Stimulated activated CD8-positive, alpha-beta memory T cell treated with anti-CD3 and anti-CD28 coated beads, Interleukin-12 subunit alpha, Interleukin-12 subunit beta, amount 100 ng/mL, for 1 hour (primary cell): ENCODE measurements at regions not wholly inside any gene's neighbourhood (a gene's known extent, or its start where the extent isn't known, plus 50 kb on each side); places are given as distances from the start of the nearest gene placed in this dataset.

Experiments used
- DNase-seq: peaks from one replicate; pipeline ENCODE4 v3.0.0-alpha.2; 2020; ENCODE audit warnings: low read depth

DNA sequence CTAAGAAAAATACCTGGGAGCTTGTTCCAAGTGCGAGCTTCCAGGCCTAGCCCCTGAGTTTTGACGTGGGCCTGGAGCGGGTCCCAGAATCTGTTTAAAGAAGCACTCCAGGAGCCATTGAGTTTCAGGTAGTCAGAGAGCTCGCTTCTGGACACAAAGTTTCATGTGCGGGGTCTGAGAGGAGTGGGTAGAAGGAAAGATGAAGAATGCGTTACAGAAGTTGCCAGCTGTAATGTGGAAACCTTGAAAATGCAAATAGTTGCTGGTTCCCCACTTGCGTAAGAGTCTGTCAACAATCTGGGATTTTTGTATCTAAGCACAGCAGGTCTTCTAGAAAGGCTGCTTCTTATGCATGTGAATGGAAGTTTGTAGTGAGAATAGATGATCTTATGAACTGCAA, 77.5 kb upstream of the CLCN4 start:
- no peak for DNase-seq

GRCh38 chrX:10083809-10084208, 73.0 kb upstream of the CLCN4 start:
- no peak for DNase-seq

GRCh38 chrX:10085223-10085622, 71.6 kb upstream of the CLCN4 start:
- DNase-seq = no peak

GRCh38 chrX:10086676-10087075, 70.1 kb upstream of the CLCN4 start:
- DNase-seq = no peak

- DNase-seq = no peak
Observed at GRCh38 chrX:10087391-10087790, 69.4 kb upstream of the CLCN4 start.

DNA sequence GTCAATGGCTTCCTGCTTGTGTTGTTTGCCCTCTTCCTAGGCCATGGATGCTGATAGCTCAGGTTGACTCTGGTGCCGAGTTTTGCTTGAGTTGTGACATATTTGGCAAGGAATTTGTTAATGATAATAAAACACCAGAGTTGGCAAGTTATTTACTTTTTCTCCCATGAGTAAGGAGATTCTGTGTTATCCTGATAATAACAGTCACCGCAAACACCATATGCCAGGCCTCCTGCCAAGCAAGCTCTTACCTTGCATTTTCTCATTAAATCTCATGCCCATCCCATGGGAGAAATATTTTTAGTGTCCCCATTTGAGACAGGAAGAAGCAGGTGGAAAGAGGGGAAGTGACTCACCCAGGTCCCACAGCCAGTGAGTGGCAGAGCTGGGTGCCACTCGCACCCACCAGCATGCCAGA, 67.4 kb upstream of the CLCN4 start:
- DNase-seq = no peak

DNA sequence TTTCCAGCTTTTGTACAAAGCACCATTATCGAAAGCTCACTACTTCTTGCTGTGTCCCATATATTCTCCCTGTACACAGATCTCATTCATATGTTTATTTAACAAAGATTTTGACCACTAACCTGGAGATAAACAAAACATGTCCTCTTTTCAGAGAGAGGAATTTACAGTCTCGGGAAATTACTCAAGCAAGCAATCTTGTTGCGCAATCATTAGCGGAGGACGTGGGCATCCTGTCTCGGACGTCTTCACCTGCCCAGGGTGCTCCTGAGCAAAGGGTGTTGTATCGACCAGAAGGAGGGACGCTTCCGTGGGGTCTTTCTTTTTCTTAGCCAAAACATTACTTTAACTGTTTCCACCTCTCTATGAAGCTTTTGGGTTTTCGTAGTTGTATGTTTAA, 66.5 kb upstream of the CLCN4 start:
- no peak for DNase-seq

GRCh38 chrX:10095246-10095645, 61.5 kb upstream of the CLCN4 start:
- no peak for DNase-seq

DNA sequence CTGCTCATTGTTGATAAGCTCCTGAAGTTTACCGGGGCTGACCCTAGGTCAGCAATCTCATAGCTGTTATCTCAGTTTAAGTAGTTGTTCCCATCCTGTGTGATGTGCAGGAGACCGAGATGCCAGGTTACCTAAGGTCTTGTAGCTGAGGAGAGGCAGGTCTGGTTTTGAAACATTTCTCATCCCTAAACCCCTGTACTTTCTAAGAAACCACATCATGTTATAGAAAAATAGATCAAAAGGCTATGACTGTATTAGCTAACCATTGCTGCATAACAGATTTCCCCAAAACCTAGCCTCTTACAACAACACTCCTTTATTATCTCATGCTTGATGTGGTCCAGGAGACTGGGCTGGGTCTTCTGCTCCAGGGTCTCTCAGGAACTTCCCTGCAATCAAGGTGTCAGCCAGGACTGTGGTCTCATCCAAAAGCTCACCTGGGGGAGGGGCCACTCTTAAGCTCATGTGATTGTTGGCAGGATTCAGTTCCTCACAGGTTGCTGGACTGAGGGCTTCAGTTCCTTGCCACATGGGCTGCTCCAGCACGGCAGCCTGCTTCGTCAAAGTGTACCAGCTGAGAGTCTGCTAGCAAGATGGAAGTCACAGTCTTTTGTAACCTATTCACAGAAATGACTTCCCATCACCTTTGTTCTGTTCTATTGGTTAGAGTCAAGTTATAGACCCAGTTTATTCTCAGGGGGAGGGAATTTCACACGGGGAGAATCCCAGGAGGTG, 60.9 kb upstream of the CLCN4 start:
- no peak for DNase-seq

GRCh38 chrX:10098270-10098713, 58.5 kb upstream of the CLCN4 start:
- DNase-seq = peak; percentile 34

DNA sequence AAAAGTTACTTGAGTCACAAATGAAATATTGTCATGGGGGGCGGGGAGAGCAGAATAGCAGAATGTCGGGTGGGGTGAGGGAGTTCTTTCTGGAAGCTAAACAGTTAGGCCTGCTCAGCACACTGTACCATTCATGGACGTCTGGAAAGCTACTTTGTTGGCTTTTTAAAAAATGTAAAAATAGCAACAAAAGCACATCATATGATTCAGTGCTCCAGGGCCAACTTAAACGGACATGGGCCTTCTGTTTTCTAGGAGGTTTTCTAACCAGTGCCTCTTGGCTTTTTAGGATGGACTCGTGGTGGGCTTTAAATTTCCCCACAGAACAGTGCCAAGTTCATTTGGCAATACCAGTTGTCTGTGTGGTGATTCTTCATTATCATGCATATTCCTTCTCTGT, 57.4 kb upstream of the CLCN4 start:
- DNase-seq = no peak

DNA sequence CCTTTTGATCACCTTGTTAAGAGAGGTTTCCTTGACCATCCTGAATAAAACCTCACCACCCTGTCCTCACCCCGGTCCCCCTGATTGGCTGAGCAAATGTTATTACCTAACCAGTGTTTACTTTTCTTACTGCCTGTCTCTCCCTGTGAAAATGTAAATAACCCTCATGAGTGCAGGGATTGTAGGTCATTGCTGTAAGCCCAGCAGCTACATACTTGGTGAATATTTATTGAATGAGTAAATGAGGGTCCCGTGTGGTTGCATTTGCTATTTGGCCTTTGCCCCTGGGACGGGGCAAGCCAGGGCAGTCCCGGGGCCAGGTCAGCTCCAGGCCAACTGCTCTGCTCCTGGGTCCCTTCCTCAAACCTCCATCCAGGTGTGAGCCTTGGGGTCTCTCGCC, 55.5 kb upstream of the CLCN4 start:
- DNase-seq = no peak

DNA sequence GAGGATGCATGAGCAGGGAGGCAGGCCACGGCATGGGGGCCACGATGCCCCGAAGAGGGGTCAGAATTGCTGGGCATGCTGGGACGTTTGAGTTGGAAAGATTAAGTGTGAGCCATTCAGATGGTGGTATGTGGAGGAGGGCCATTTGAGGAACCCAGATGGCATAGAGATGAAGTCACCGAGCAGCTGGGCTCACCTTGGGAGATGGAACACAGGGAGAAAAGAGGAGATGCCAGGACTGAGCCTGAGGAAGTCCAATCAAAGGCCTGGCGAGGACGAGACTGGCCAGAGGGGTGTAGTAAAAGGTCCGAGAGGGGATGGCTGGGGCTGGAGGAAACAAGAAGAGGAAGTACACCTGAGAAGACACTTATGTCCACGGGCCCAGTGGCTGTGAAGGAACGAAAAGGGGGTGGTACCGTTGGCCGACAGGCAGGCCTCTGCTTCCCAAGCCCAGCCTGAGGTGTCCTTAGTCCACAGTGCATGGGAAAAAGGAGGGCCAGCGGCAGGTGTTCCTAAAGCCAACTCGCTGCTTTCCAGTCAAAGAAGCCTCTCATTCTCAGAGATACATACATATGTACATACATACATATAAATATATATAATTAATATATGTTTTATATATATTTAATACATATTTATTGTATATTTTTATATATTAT, 54.6 kb upstream of the CLCN4 start:
- DNase-seq = no peak

DNA sequence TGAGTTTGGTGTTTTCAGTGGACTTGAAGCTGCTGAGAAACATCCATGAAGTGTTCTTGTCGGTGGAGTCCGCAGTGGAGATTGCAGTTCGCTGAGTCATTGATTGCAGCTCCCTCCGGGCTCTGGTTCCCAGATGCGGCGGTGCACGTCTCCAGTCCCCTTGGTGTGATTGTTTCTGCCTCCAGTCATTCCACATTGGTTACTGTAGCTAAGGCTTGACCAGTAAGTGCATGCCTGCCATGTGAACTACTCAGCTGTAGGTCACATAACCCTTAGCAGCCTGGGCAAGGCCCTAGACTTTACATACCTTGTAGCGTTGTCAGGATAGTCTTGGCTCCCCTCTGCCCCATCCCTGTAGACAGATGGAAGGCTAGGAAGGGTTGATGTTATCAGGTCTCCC, 53.8 kb upstream of the CLCN4 start:
- no peak for DNase-seq

DNA sequence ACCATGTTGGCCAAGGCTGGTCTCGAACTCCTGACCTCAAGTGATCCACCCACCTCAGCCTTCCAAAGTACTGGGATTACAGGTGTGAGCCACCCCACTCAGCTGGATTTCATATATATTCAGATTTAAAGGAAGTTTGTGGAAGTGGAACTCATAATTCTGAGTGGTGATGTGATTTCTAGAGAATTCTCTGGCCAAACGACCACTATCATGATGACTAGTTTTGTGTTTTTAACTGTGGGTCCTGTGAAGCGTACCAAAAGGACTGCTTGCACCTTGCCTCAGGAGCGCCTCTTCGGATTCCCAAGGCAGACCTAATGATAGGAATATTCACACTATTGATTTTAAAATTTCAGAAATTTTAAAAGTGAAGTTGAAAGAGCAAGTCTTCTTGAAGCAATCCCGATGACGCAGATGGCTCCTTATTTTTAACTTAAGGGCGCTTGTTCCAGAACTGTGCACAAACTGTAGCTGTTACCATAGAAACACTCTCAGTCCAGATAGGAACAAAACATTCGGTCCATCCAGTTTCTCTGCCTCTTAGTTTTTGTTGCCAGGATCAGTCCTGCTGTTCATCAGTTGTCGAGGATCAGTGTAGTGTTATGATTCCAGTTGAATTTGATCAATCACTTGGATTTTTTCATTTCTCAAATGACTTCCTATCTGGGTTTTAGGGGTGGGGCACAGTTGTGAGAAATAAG, 51.7 kb upstream of the CLCN4 start:
- no peak for DNase-seq

DNA sequence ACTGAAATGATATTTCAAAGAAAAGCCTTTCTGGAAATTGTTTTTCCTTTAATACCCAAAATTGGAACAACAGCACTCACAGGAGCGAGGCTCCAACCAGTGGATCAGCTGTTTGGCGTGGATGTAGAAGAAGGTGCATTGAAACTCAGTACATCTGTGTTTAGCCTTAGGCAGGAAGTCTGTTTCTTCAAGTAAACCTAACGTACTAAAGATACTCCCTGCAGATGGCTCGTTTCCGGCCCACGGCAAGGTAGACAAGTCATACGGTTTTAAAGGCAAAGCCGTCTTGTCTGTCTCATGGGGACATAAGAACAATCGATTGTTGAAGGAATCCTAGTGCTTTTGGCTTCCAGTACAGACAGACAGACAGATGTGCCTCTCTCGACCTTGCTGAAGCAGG, 50.0 kb upstream of the CLCN4 start:
- peak; percentile 30 for DNase-seq
